ENCODE measurements at regions not wholly inside any gene's neighbourhood (a gene's known extent, or its start where the extent isn't known, plus 50 kb on each side); places are given as distances from the start of the nearest gene placed in this dataset.
A peak's percentile ranks its signal among the peaks of the same experiment; 100 is the strongest.

- TF ChIP-seq, protein P1, sequence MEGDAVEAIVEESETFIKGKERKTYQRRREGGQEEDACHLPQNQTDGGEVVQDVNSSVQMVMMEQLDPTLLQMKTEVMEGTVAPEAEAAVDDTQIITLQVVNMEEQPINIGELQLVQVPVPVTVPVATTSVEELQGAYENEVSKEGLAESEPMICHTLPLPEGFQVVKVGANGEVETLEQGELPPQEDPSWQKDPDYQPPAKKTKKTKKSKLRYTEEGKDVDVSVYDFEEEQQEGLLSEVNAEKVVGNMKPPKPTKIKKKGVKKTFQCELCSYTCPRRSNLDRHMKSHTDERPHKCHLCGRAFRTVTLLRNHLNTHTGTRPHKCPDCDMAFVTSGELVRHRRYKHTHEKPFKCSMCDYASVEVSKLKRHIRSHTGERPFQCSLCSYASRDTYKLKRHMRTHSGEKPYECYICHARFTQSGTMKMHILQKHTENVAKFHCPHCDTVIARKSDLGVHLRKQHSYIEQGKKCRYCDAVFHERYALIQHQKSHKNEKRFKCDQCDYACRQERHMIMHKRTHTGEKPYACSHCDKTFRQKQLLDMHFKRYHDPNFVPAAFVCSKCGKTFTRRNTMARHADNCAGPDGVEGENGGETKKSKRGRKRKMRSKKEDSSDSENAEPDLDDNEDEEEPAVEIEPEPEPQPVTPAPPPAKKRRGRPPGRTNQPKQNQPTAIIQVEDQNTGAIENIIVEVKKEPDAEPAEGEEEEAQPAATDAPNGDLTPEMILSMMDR (conservative IDR thresholded peaks at IDR 0.05) = no peak; the same call in 1 of the 2 replicates
- TF ChIP-seq ZFX (IDR thresholded peaks at IDR 0.05) = no peak
- no peak overlapping the region for H3K27ac ChIP-seq
Observed at GRCh38 chr2:31675485-31675901, 94.8 kb upstream of the SRD5A2 start.

- no peak overlapping the region for H3K27ac ChIP-seq
- TF ChIP-seq ZFX (IDR thresholded peaks at IDR 0.05) = no peak
- TF ChIP-seq, protein P1 (conservative IDR thresholded peaks at IDR 0.05) = peak; percentile 32
Observed at GRCh38 chr2:31674446-31674845, 93.7 kb upstream of the SRD5A2 start.

- no peak for TF ChIP-seq ZFX (IDR thresholded peaks at IDR 0.05)
- TF ChIP-seq, protein P1 (conservative IDR thresholded peaks at IDR 0.05) = no peak
- no peak overlapping the region for H3K27ac ChIP-seq
Observed at GRCh38 chr2:31666878-31667277, 86.1 kb upstream of the SRD5A2 start.

DNA sequence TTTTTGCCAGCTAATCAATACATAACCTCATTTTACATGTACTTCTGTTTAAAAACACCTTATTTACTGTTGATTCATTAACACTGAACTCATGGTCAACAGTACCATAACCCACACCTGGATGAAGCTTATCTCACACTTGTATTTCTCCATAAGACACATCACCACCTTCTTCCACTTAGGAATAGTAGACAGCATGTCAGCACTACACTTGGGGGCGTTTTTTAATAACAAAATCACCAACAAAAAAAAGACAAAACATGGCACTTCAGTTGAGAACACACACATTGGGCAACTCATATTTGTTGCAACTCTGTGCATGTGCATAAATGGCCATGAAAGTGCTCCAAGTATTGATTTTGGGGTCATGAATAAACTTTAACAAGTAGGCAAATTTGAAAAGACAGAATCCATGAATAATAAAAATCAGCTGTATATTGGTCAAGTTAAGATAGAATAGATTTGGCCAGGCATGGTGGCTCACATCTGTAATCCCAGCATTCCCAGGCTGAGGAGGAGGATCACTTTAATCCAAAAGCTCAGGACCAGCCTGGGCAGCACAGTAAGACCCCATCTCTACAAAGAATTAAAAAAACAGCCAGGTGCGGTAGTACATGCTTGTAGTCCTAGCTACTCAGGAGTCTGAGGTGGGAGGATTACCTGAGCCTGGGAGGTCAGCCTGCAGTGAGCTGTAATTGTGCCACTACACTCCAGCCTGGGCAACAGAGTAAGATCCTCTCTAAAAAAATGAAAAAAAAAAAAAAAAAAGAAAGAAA lies 84.4 kb upstream of the SRD5A2 start:
- H3K27ac ChIP-seq = no peak overlapping the region
- TF ChIP-seq, protein P1 (conservative IDR thresholded peaks at IDR 0.05) = no peak
- TF ChIP-seq ZFX (IDR thresholded peaks at IDR 0.05) = no peak

DNA sequence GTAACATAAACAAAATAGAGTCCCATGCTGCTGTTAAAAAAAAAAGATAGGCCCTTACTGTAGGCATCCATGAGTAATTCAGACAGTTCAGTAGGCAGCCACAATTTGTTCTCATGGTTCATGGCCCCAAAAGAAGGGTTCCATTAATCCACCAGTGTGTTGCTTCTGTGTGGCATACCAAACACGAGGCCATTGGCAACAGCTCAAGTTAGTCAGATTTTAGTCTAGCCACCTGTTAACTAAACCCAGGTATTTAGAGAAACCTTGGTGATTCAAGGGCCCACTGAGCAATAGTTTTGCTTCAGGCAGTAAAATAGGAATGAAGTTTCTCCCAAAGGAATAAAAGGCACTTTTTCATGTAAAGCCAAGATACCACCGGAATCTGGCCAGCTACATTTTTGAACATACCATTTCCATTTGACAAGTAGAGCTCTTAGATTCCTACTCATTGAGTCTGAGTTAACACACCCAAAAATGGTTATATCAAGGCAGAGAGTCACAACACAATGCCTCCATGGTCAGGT lies 80.1 kb upstream of the SRD5A2 start:
- no peak for TF ChIP-seq ZFX (IDR thresholded peaks at IDR 0.05)
- TF ChIP-seq, protein P1 (conservative IDR thresholded peaks at IDR 0.05) = no peak
- no peak overlapping the region for H3K27ac ChIP-seq

DNA sequence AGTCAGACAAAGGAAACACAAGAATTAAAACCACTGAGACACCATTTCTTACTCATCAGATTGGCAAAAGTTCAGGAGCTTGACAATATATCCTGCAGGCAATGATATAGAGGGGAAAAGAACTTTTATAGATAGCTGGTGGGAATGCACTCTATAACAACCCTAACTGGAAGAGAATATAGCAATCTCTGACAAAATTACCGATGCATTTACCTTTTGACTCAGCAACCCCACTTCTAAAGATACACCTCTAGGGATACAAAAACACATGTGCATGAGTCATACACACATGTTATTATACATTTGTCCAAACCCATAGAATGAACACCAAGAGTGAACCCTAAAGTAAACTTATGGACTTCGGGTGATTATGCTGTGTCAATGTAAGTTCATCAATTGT lies 79.4 kb upstream of the SRD5A2 start:
- H3K27ac ChIP-seq = no peak overlapping the region
- TF ChIP-seq, protein P1 (conservative IDR thresholded peaks at IDR 0.05) = no peak
- TF ChIP-seq ZFX (IDR thresholded peaks at IDR 0.05) = no peak

GRCh38 chr2:31654241-31654640 lies 73.5 kb upstream of the SRD5A2 start:
- H3K27ac ChIP-seq = no peak overlapping the region
- no peak for TF ChIP-seq ZFX (IDR thresholded peaks at IDR 0.05)
- TF ChIP-seq, protein P1 (conservative IDR thresholded peaks at IDR 0.05) = no peak

All from C4-2B (cell line).